ENCODE measurements at regions not wholly inside any gene's neighbourhood (a gene's known extent, or its start where the extent isn't known, plus 50 kb on each side); places are given as distances from the start of the nearest gene placed in this dataset.

DNA sequence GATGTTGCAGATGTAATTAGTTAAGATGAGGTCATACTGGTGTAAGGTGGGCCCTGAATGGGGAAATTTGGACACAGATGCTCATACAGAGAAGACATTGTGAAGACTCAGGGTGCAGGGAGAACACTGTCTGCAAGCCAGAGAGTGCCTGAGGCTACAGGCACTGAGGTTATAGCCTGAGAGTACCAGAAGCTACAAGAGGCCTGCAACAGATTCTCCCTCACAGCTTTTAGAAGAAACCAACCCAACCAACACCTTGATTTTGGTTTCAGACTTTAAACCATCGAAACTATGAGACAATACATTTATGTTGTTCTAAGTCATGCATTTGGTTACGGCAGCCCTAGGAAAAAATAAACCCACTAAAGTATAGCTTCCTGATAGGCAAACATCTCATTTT lies 321.7 kb upstream of the USP25 start:
- in situ Hi-C loops (cut with MboI) (no loop called here), intact Hi-C loops (cut with micrococcal nuclease) (no loop called here)
- TF ChIP-seq MCM5 (IDR thresholded peaks at IDR 0.05; ENCODE audit: low read depth) (no peak), ZNF197 (CRISPR knock-in tag; IDR thresholded peaks at IDR 0.05; ENCODE audit: low read depth) (no peak), NFIX (CRISPR knock-in tag; IDR thresholded peaks at IDR 0.05; ENCODE audit: low read depth) (no peak), SMARCC2 (IDR thresholded peaks at IDR 0.05; ENCODE audit: low read depth) (no peak), HSF4 (CRISPR knock-in tag; IDR thresholded peaks at IDR 0.05; ENCODE audit: borderline replicate concordance) (no peak), ASH1L (IDR thresholded peaks at IDR 0.05; ENCODE audit: borderline replicate concordance, low read depth, partially characterized antibody) (no peak), HINFP (tag; conservative IDR thresholded peaks at IDR 0.05; ENCODE audit: low read depth) (no peak), PYGO2 (tag; IDR thresholded peaks at IDR 0.05) (no peak), ZNF316 (IDR thresholded peaks at IDR 0.05) (no peak), GTF2E2 (tag; IDR thresholded peaks at IDR 0.05) (no peak), HDGF (IDR thresholded peaks at IDR 0.05) (no peak)
- ATAC-seq (no peak), FAIRE-seq (no peak), DNase-seq (ENCODE audit: extremely low read depth in 1 of 4, low spot score in 3 of 4) (no peak)
- BruUV-seq (replicated peaks) = no TSS peak
- Histone ChIP-seq H3K36me3 (ENCODE audit: control insufficient read depth, insufficient read depth, low read length) (no peaks in the 10 kb centered on the region), H3K4me1 (replicated peaks in 1 of 2; ENCODE audit: control insufficient read depth in 2 of 2, insufficient read depth in 2 of 2, low read length in 2 of 2) (no peaks in the 10 kb centered on the region), H3K4me3 (no peak overlapping the region), H3K4me2 (ENCODE audit: insufficient read depth, low read length) (no peak overlapping the region), H3K79me2 (ENCODE audit: control insufficient read depth, insufficient read depth, low read length) (no peaks in the 10 kb centered on the region), H2AFZ (ENCODE audit: low read depth, low read length) (no peak overlapping the region), H3K27me3 (ENCODE audit: control insufficient read depth in 2 of 2, insufficient read depth in 2 of 2, low read length in 2 of 2) (no peaks in the 10 kb centered on the region; a peak in 1 of 5 replicates), H3K9me1 (ENCODE audit: control insufficient read depth, insufficient read depth, low read length) (no peaks in the 10 kb centered on the region), H3K9me3 (replicated peaks; ENCODE audit: control insufficient read depth, insufficient read depth, low read depth, low read length) (no peaks in the 10 kb centered on the region), H3K27ac (ENCODE audit: extremely low read depth, low read depth, low read length) (no peak overlapping the region), H4K20me1 (replicated peaks; ENCODE audit: control insufficient read depth, insufficient read depth, low read length) (no peaks in the 10 kb centered on the region), H3K9ac (ENCODE audit: insufficient read depth in 1 of 2, low read depth in 2 of 2, low read length in 2 of 2) (no peak overlapping the region)
- CTCF ChIA-PET (ENCODE audit: low intra/inter-chr PET ratio) = no interaction called here
- 4% methylated on average over 2 of the region's 2 CpGs for WGBS (ENCODE audit: insufficient coverage, low coverage, missing lambda C conversion rate)
- POLR2A ChIA-PET = no interaction called here
